ENCODE measurements at regions not wholly inside any gene's neighbourhood (a gene's known extent, or its start where the extent isn't known, plus 50 kb on each side); places are given as distances from the start of the nearest gene placed in this dataset.

DNA sequence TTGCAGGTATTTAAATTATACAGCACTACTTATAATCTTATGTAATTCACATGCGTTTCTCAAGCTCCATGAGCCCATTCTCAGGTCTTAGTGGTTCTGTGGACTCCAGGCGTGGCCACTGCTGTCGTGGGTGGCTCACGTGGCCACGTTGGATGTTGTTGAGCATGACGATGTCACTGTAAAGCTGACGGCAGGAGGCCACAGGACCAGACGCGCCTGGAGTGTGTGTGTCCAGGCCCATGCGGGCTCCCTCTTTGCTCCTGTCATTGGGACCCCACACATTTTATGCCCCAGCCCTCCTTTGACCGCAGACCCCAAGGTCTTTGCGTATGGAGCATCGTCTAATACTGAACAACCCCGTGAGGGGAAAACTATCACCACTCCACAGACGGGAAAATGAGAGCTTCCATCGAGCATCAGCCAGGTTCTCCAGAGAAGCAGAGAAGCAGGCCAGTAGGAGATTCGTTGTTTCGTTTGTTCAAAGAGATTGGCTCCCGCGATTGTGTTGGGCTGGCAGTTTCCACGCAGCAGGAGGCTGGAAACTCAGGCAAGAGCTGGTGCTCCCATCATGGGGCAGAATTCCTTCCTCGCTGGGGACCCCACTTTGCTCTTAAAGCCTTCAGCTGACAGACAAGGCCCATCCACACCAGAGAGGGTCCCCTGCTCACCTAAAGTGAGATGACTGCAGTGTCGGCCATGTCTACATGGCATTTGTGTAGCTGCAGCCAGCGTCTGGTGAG lies 129.3 kb upstream of the SPACA7 start:
- peaks cover 0 to 6% (median 2%) of the 10 kb centered on the region in 3 donors for H3K27me3 ChIP-seq (ENCODE audit: control insufficient read depth in 3 of 3, insufficient read depth in 3 of 3, low read length in 2 of 3)
- 92 to 94% methylated on average over 24 of the region's 24 CpGs for WGBS, 2 donors
- no peaks in the 10 kb centered on the region for H3K36me3 ChIP-seq (ENCODE audit: control insufficient read depth in 4 of 4, insufficient read depth in 4 of 4, low read length in 4 of 4)
- no peak overlapping the region for H3K27ac ChIP-seq (ENCODE audit: low read depth in 1 of 2, low read length in 1 of 2)
- TF ChIP-seq, protein P1, sequence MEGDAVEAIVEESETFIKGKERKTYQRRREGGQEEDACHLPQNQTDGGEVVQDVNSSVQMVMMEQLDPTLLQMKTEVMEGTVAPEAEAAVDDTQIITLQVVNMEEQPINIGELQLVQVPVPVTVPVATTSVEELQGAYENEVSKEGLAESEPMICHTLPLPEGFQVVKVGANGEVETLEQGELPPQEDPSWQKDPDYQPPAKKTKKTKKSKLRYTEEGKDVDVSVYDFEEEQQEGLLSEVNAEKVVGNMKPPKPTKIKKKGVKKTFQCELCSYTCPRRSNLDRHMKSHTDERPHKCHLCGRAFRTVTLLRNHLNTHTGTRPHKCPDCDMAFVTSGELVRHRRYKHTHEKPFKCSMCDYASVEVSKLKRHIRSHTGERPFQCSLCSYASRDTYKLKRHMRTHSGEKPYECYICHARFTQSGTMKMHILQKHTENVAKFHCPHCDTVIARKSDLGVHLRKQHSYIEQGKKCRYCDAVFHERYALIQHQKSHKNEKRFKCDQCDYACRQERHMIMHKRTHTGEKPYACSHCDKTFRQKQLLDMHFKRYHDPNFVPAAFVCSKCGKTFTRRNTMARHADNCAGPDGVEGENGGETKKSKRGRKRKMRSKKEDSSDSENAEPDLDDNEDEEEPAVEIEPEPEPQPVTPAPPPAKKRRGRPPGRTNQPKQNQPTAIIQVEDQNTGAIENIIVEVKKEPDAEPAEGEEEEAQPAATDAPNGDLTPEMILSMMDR (IDR thresholded peaks at IDR 0.05; ENCODE audit: control extremely low read depth, extremely low read depth): no peak
- H3K4me1 ChIP-seq (ENCODE audit: control insufficient read depth in 5 of 5, insufficient read depth in 5 of 5, low read length in 5 of 5): peaks cover 0 to 10% (median 0%) of the 10 kb centered on the region in 5 donors
- H3K9me3 ChIP-seq (ENCODE audit: control insufficient read depth in 4 of 4, insufficient read depth in 3 of 4, low read length in 3 of 4): peaks cover 0 to 5% (median 0%) of the 10 kb centered on the region in 4 donors
- ATAC-seq (ENCODE audit: insufficient read depth, low FRiP score) (no peak), DNase-seq (no peak)
- H3K4me3 ChIP-seq: no peak overlapping the region
- H3K9ac ChIP-seq (ENCODE audit: insufficient read depth in 1 of 2, low read length in 2 of 2): no peak overlapping the region

DNA sequence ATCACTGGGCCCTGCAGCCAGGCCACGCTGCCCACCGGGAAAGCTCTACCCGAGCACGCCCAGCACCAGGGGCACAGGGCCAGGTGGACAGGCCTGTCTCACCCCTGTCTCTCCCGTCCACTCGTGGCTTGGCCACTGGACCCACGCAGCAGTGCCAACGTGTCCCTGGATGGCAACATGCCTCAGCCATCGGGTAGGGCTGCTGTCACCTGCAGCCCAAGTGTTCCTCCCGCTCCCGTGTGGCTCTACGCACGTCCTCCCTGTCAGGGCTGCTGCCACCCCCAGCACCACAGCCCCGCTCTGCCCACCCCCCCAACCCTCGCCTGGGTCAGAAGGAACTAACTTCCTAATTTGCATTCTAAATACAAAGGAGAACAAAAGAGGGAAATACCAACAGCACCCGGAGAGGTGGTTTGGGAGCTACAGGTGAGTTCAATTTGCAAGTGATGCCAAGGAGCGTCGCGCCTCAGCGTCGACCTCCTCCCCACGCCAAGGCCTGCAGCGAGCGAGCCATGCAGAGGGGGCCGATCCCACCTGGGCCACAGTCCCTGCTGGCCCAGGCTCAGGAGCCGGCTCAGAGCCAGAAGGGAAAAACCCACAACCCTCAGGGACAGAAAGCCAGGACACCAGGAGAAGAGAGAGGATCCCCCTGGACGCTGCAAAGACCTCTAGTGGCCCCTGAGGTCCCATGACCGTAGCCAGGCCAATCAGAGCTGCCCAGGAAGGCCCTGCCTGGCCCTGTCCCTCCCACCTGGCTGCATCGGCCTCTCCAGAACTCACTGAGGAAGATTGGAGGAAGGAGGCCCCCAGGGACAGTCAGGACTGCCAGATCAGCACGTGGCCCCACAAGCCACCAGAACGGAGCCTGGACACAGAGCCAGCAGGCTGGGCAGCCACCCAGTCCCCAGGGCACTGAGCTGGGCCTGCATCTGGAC lies 128.4 kb upstream of the SPACA7 start:
- peaks cover 0 to 3% (median 0%) of the 10 kb centered on the region in 3 donors for H3K27me3 ChIP-seq (ENCODE audit: control insufficient read depth in 3 of 3, insufficient read depth in 3 of 3, low read length in 2 of 3)
- TF ChIP-seq, protein P1 (IDR thresholded peaks at IDR 0.05; ENCODE audit: control extremely low read depth, extremely low read depth): no peak
- H3K4me3 ChIP-seq: no peak overlapping the region
- no peaks in the 10 kb centered on the region for H3K36me3 ChIP-seq (ENCODE audit: control insufficient read depth in 4 of 4, insufficient read depth in 4 of 4, low read length in 4 of 4)
- H3K27ac ChIP-seq (ENCODE audit: low read depth in 1 of 2, low read length in 1 of 2): no peak overlapping the region
- peaks cover 0 to 10% (median 0%) of the 10 kb centered on the region in 5 donors for H3K4me1 ChIP-seq (ENCODE audit: control insufficient read depth in 5 of 5, insufficient read depth in 5 of 5, low read length in 5 of 5)
- no peak overlapping the region for H3K9ac ChIP-seq (ENCODE audit: insufficient read depth in 1 of 2, low read length in 2 of 2)
- DNase-seq: no peak
- ATAC-seq (ENCODE audit: insufficient read depth, low FRiP score): no peak
- 83 to 86% methylated on average over 30 to 31 of the region's 31 CpGs for WGBS, 2 donors
- H3K9me3 ChIP-seq (ENCODE audit: control insufficient read depth in 4 of 4, insufficient read depth in 3 of 4, low read length in 3 of 4): peaks cover 0 to 5% (median 0%) of the 10 kb centered on the region in 4 donors

DNA sequence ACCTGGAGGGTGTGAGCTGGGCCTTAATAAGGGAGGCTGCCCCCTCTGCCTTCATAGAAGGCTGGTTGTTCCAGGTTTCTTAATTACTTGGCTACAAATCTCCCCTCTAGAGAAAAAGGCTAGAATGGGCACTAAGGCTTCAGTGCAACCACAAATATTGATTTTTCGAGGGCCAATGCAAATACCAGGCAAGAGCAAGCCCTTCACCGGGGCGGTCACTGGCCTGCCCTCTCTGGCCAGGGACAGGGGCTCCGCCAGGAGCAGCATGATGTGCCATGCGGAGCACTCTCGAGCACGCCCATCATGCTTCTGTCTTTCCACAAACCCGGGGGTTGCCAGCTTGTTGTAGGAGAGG lies 127.8 kb upstream of the SPACA7 start:
- DNase-seq (no peak), ATAC-seq (ENCODE audit: insufficient read depth, low FRiP score) (no peak)
- peaks cover 0 to 5% (median 0%) of the 10 kb centered on the region in 4 donors for H3K9me3 ChIP-seq (ENCODE audit: control insufficient read depth in 4 of 4, insufficient read depth in 3 of 4, low read length in 3 of 4)
- no peaks in the 10 kb centered on the region for H3K36me3 ChIP-seq (ENCODE audit: control insufficient read depth in 4 of 4, insufficient read depth in 4 of 4, low read length in 4 of 4)
- no peak overlapping the region for H3K9ac ChIP-seq (ENCODE audit: insufficient read depth in 1 of 2, low read length in 2 of 2)
- TF ChIP-seq, protein P1 (IDR thresholded peaks at IDR 0.05; ENCODE audit: control extremely low read depth, extremely low read depth): no peak
- peaks cover 0 to 7% (median 0%) of the 10 kb centered on the region in 3 donors for H3K27me3 ChIP-seq (ENCODE audit: control insufficient read depth in 3 of 3, insufficient read depth in 3 of 3, low read length in 2 of 3)
- WGBS, 2 donors: 65 to 86% methylated on average over 8 of the region's 8 CpGs
- no peak overlapping the region for H3K4me3 ChIP-seq
- no peak overlapping the region for H3K27ac ChIP-seq (ENCODE audit: low read depth in 1 of 2, low read length in 1 of 2)
- H3K4me1 ChIP-seq (ENCODE audit: control insufficient read depth in 5 of 5, insufficient read depth in 5 of 5, low read length in 5 of 5): peaks cover 0 to 10% (median 0%) of the 10 kb centered on the region in 5 donors

Measured in lung (tissue), 11 donors.